Astrocyte (in vitro differentiated cells and primary cell): ENCODE measurements at regions not wholly inside any gene's neighbourhood (a gene's known extent, or its start where the extent isn't known, plus 50 kb on each side); places are given as distances from the start of the nearest gene placed in this dataset.

Source experiments
- DNase-seq: peaks from one replicate; pipeline ENCODE4 v3.0.0-alpha.2; 2010; ENCODE audit warnings: low read depth
- FAIRE-seq: peaks from 2 replicates; lab custom pipeline; 2011; peaks lifted over from hg19 to GRCh38; lab: Jason Lieb, UNC
- H2AFZ ChIP-seq: 2 replicates; pipeline ENCODE4 v1.6.0; 2012; ENCODE audit warnings: low read depth, low read length, inconsistent platforms
- H3K27ac ChIP-seq: 2 replicates; pipeline ENCODE4 v1.5.1; 2011; ENCODE audit warnings: low read depth, low read length, inconsistent platforms
- H3K27me3 ChIP-seq: 2 replicates; pipeline ENCODE4 v1.6.0; 2011; ENCODE audit warnings: low read length, inconsistent platforms; ENCODE audit not compliant: insufficient read depth
- H3K36me3 ChIP-seq: 2 replicates; pipeline ENCODE4 v1.5.1; 2011; ENCODE audit warnings: low read length, inconsistent platforms; ENCODE audit not compliant: insufficient read depth
- H3K4me1 ChIP-seq: 2 replicates; pipeline ENCODE4 v1.5.1; 2011; ENCODE audit warnings: low read length, inconsistent platforms; ENCODE audit not compliant: insufficient read depth
- H3K4me2 ChIP-seq: 2 replicates; pipeline ENCODE4 v1.6.0; 2012; ENCODE audit warnings: low read length, inconsistent platforms
- H3K4me3 ChIP-seq: 2 replicates; pipeline ENCODE4 v1.5.1; 2011; ENCODE audit warnings: low read depth, mild to moderate bottlenecking, low read length, inconsistent platforms; ENCODE audit not compliant: insufficient read depth
- H3K79me2 ChIP-seq: 2 replicates; pipeline ENCODE4 v1.6.0; 2012; ENCODE audit warnings: mild to moderate bottlenecking, low read length, inconsistent platforms; ENCODE audit not compliant: insufficient read depth
- H3K9ac ChIP-seq: 2 replicates; pipeline ENCODE4 v1.6.0; 2012; ENCODE audit warnings: mild to moderate bottlenecking, low read length, inconsistent platforms
- H3K9me3 ChIP-seq: 2 replicates; pipeline ENCODE4 v1.5.1; 2012; ENCODE audit warnings: low read depth, mild to moderate bottlenecking, low read length, inconsistent platforms; ENCODE audit not compliant: insufficient read depth
- H4K20me1 ChIP-seq: 2 replicates; pipeline ENCODE4 v1.6.0; 2012; ENCODE audit warnings: low read length, inconsistent platforms; ENCODE audit not compliant: insufficient read depth
- H3K27ac Mint-ChIP-seq: one replicate; pipeline ENCODE4 v1.8.0; 2021; ENCODE audit warnings: mild to moderate bottlenecking, mixed read lengths; ENCODE audit not compliant: unreplicated experiment
- H3K27me3 Mint-ChIP-seq: one replicate; pipeline ENCODE4 v1.8.0; 2021; ENCODE audit warnings: low read depth, mixed read lengths; ENCODE audit not compliant: unreplicated experiment
- H3K36me3 Mint-ChIP-seq: one replicate; pipeline ENCODE4 v1.8.0; 2021; ENCODE audit warnings: low read depth, mixed read lengths; ENCODE audit not compliant: unreplicated experiment
- H3K4me1 Mint-ChIP-seq: one replicate; pipeline ENCODE4 v1.8.0; 2021; ENCODE audit warnings: low read depth, mixed read lengths; ENCODE audit not compliant: unreplicated experiment
- H3K4me3 Mint-ChIP-seq: one replicate; pipeline ENCODE4 v1.8.0; 2021; ENCODE audit warnings: mild to moderate bottlenecking, moderate library complexity, mixed read lengths; ENCODE audit not compliant: unreplicated experiment
- H3K9me3 Mint-ChIP-seq: one replicate; pipeline ENCODE4 v1.8.0; 2021; ENCODE audit warnings: mild to moderate bottlenecking, mixed read lengths; ENCODE audit not compliant: unreplicated experiment
- EZH2 ChIP-seq: IDR thresholded peaks from 2 replicates; pipeline ENCODE4 v1.6.1; 2012; ENCODE audit warnings: mild to moderate bottlenecking, low read length, inconsistent platforms; ENCODE audit not compliant: insufficient read depth
- TF ChIP-seq, protein P1 (sequence below): IDR thresholded peaks from 2 replicates; pipeline ENCODE4 v1.5.1; 2011; ENCODE audit warnings: low read depth, mild to moderate bottlenecking, inconsistent platforms, low read length, moderate library complexity; ENCODE audit not compliant: insufficient read depth

DNA sequence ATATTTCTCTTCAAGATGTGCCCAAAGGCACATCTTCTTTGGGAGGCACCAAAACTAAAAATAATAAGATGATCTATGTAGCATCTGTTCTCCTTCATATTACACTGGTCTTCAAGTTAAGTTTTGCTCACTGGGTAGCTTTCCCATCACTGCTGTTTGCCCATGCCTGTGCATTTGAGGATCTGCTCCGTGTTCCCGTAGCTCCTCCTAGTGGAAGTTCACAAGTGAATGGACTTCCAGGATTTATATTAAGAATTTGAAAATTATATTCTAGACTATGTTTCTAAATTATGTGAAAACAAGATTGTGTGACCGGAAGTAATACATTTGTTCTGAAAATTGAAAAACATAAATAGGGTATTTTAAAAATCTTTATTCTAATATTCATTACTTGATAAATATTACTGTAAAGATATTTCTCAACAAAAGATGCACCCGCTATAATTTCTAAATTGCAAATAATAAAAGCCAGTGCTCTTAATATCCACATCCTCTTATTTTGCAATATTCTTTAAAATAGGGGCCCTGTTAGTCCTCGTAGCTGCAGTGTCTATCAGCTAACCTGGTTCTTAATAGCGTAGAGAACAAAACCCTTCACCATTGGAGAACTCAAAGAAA, 147.7 kb downstream of the RBM46 start:
- DNase-seq (peak; percentile 13), FAIRE-seq (no peak)
- no peaks in the 10 kb centered on the region for H3K36me3 Mint-ChIP-seq
- Histone ChIP-seq H4K20me1 (no peaks in the 10 kb centered on the region), H3K4me2 (no peak overlapping the region), H3K9me3 (no peaks in the 10 kb centered on the region), H3K27me3 (no peaks in the 10 kb centered on the region), H3K27ac (no peak overlapping the region), H3K79me2 (no peaks in the 10 kb centered on the region), H3K4me3 (no peak overlapping the region), H2AFZ (no peak overlapping the region), H3K36me3 (no peaks in the 10 kb centered on the region), H3K4me1 (no peaks in the 10 kb centered on the region), H3K9ac (no peak overlapping the region)
- H3K27me3 Mint-ChIP-seq = peaks cover 1% of the 10 kb centered on the region
- TF ChIP-seq EZH2 = no peak
- TF ChIP-seq, protein P1, sequence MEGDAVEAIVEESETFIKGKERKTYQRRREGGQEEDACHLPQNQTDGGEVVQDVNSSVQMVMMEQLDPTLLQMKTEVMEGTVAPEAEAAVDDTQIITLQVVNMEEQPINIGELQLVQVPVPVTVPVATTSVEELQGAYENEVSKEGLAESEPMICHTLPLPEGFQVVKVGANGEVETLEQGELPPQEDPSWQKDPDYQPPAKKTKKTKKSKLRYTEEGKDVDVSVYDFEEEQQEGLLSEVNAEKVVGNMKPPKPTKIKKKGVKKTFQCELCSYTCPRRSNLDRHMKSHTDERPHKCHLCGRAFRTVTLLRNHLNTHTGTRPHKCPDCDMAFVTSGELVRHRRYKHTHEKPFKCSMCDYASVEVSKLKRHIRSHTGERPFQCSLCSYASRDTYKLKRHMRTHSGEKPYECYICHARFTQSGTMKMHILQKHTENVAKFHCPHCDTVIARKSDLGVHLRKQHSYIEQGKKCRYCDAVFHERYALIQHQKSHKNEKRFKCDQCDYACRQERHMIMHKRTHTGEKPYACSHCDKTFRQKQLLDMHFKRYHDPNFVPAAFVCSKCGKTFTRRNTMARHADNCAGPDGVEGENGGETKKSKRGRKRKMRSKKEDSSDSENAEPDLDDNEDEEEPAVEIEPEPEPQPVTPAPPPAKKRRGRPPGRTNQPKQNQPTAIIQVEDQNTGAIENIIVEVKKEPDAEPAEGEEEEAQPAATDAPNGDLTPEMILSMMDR = peak; percentile 31
- H3K27ac Mint-ChIP-seq = no peak overlapping the region
- peaks cover 13% of the 10 kb centered on the region for H3K9me3 Mint-ChIP-seq
- no peak overlapping the region for H3K4me3 Mint-ChIP-seq
- H3K4me1 Mint-ChIP-seq = no peaks in the 10 kb centered on the region

DNA sequence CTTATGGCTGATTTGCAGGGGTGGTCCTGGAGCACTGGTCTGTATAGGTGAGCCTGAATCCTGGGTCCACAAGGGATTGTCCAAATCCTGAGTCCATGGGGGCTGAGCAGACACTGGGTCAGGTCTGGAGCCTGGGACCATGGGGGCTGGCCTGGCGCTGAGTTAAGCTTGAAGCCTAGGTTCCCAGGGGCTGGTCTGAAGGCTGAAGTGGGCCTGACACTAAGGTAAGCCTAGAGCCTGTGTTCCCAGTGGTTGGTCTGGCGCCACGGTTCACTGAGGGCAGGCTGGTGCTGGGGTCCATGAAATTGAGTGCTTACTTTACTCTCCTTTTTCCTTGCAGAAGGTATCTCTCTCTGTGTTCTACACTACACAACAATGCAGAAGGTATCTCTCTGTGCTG, 155.8 kb downstream of the RBM46 start:
- no peaks in the 10 kb centered on the region for H3K9me3 ChIP-seq
- H3K9ac ChIP-seq = no peak overlapping the region
- H3K36me3 ChIP-seq = no peaks in the 10 kb centered on the region
- Mint-ChIP-seq H3K27ac (no peak overlapping the region), H3K4me1 (no peaks in the 10 kb centered on the region), H3K4me3 (no peak overlapping the region), H3K27me3 (peaks cover 2% of the 10 kb centered on the region), H3K36me3 (no peaks in the 10 kb centered on the region), H3K9me3 (peaks cover 4% of the 10 kb centered on the region)
- H3K27me3 ChIP-seq = no peaks in the 10 kb centered on the region
- H4K20me1 ChIP-seq = no peaks in the 10 kb centered on the region
- H2AFZ ChIP-seq = no peak overlapping the region
- no peaks in the 10 kb centered on the region for H3K79me2 ChIP-seq
- no peaks in the 10 kb centered on the region for H3K4me1 ChIP-seq
- FAIRE-seq = no peak
- DNase-seq = no peak
- TF ChIP-seq EZH2 = no peak
- TF ChIP-seq, protein P1 = no peak
- H3K27ac ChIP-seq = no peak overlapping the region
- H3K4me3 ChIP-seq = no peak overlapping the region
- H3K4me2 ChIP-seq = no peak overlapping the region

DNA sequence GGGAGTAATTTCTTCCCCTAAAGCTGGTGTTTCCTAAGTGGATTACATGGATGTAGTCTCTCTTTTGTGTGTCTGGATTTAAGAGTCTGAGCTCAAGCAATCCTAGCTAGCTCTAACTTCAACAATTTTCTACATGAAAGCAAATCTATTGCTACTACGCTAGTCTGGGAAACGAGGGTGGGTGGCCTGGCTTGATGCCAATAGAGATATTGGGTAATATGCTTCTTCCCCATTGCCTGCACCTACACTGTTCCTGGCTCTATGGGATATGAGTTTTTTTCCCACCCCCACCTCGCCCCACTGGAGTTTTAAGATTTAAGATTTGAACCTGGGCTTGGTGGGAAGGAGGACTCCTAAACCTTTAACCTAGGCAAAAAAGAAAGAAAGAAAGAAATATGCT, 158.8 kb downstream of the RBM46 start:
- Mint-ChIP-seq H3K27me3 (peaks cover 2% of the 10 kb centered on the region), H3K36me3 (no peaks in the 10 kb centered on the region), H3K9me3 (no peaks in the 10 kb centered on the region), H3K27ac (no peak overlapping the region), H3K4me3 (no peak overlapping the region), H3K4me1 (no peaks in the 10 kb centered on the region)
- TF ChIP-seq EZH2 = no peak
- TF ChIP-seq, protein P1 = no peak
- Histone ChIP-seq H3K4me2 (no peak overlapping the region), H3K79me2 (no peaks in the 10 kb centered on the region), H4K20me1 (no peaks in the 10 kb centered on the region), H3K4me1 (no peaks in the 10 kb centered on the region), H3K36me3 (no peaks in the 10 kb centered on the region), H3K4me3 (no peak overlapping the region), H3K27ac (no peak overlapping the region), H3K9me3 (no peaks in the 10 kb centered on the region), H3K9ac (no peak overlapping the region), H2AFZ (no peak overlapping the region), H3K27me3 (no peaks in the 10 kb centered on the region)
- DNase-seq (no peak), FAIRE-seq (no peak)
